Panc1 (cell line): ENCODE measurements at regions not wholly inside any gene's neighbourhood (a gene's known extent, or its start where the extent isn't known, plus 50 kb on each side); places are given as distances from the start of the nearest gene placed in this dataset.

ENCODE experiments used
- POLR2AphosphoS5 ChIP-seq: IDR thresholded peaks from 2 replicates; pipeline ENCODE4 v1.6.1; 2012; ENCODE audit warnings: mild to moderate bottlenecking, low read depth, low read length, moderate library complexity
- TF ChIP-seq, protein P1 (sequence below): fragments of 450-650 bp; IDR thresholded peaks from 2 replicates; pipeline ENCODE4 v1.5.1; 2017; ENCODE audit warnings: mild to moderate bottlenecking
- TF ChIP-seq, protein P2 (sequence below), 2 experiments: IDR thresholded peaks; 2 replicates each; pipeline ENCODE4 v1.6.1; 2011 to 2012; ENCODE audit warnings: low read depth in 2 of 2, control low read depth in 1 of 2, low read length in 1 of 2, mild to moderate bottlenecking in 1 of 2, moderate library complexity in 1 of 2; ENCODE audit not compliant: insufficient read depth in 1 of 2

DNA sequence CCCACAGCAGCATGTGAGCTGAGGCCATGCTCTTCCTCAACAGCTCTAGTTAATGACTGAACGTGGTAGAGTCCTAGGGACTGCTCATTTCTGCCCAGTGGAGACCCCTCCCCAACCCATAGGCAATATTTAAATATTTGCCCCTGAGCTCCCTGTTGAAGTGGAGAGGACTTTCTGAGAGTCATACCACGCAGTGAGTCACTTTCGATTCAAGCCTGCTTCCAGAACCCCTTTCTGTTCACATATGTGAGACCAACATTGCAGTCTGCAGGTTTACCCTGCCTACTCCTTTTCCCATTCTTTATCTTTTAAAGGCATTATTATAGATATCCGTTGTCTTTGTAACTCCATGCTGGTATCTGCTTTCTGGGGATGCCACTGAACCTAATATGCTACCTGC lies 946.3 kb downstream of the JRKL start:
- TF ChIP-seq, protein P1, sequence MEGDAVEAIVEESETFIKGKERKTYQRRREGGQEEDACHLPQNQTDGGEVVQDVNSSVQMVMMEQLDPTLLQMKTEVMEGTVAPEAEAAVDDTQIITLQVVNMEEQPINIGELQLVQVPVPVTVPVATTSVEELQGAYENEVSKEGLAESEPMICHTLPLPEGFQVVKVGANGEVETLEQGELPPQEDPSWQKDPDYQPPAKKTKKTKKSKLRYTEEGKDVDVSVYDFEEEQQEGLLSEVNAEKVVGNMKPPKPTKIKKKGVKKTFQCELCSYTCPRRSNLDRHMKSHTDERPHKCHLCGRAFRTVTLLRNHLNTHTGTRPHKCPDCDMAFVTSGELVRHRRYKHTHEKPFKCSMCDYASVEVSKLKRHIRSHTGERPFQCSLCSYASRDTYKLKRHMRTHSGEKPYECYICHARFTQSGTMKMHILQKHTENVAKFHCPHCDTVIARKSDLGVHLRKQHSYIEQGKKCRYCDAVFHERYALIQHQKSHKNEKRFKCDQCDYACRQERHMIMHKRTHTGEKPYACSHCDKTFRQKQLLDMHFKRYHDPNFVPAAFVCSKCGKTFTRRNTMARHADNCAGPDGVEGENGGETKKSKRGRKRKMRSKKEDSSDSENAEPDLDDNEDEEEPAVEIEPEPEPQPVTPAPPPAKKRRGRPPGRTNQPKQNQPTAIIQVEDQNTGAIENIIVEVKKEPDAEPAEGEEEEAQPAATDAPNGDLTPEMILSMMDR, result no peak
- no peak for TF ChIP-seq POLR2AphosphoS5
- TF ChIP-seq, protein P2, sequence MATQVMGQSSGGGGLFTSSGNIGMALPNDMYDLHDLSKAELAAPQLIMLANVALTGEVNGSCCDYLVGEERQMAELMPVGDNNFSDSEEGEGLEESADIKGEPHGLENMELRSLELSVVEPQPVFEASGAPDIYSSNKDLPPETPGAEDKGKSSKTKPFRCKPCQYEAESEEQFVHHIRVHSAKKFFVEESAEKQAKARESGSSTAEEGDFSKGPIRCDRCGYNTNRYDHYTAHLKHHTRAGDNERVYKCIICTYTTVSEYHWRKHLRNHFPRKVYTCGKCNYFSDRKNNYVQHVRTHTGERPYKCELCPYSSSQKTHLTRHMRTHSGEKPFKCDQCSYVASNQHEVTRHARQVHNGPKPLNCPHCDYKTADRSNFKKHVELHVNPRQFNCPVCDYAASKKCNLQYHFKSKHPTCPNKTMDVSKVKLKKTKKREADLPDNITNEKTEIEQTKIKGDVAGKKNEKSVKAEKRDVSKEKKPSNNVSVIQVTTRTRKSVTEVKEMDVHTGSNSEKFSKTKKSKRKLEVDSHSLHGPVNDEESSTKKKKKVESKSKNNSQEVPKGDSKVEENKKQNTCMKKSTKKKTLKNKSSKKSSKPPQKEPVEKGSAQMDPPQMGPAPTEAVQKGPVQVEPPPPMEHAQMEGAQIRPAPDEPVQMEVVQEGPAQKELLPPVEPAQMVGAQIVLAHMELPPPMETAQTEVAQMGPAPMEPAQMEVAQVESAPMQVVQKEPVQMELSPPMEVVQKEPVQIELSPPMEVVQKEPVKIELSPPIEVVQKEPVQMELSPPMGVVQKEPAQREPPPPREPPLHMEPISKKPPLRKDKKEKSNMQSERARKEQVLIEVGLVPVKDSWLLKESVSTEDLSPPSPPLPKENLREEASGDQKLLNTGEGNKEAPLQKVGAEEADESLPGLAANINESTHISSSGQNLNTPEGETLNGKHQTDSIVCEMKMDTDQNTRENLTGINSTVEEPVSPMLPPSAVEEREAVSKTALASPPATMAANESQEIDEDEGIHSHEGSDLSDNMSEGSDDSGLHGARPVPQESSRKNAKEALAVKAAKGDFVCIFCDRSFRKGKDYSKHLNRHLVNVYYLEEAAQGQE (IDR thresholded peaks at IDR 0.05; ENCODE audit: insufficient read depth in 1 of 2, low read depth in 2 of 2, low read length in 1 of 2), result no peak
